ENCODE measurements at regions not wholly inside any gene's neighbourhood (a gene's known extent, or its start where the extent isn't known, plus 50 kb on each side); places are given as distances from the start of the nearest gene placed in this dataset.

DNA sequence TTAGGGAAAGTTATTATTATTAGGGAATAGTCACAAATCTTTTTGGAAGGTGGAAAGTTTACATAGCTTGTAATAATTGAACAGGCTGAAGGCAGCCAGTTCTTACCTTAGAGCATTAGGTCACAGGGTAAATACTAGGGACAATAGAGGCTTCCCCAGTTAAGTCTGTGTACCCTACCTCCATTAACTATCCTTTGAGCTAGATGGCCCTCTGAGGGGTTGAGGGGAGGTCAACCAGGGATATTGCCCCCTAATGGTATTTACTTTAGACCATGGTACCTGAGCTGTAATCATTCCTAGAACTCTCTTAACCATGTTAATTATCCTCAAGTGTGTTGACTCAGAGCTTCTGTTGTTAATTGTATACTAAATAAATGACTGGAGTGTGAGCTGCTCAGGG is 120.5 kb upstream of the SCN7A start:
- DNase-seq, result no peak
- peaks cover 5% of the 10 kb centered on the region for H3K9me3 ChIP-seq
- H3K36me3 ChIP-seq, result no peaks in the 10 kb centered on the region
- no peaks in the 10 kb centered on the region for H3K27me3 ChIP-seq
- no peak overlapping the region for H3K4me3 ChIP-seq

- Histone ChIP-seq H3K4me3 (no peak overlapping the region), H3K27me3 (no peaks in the 10 kb centered on the region), H3K36me3 (no peaks in the 10 kb centered on the region), H3K9me3 (peaks cover 5% of the 10 kb centered on the region)
- no peak for DNase-seq
Observed at GRCh38 chr2:166614029-166614428, 120.0 kb upstream of the SCN7A start.

DNA sequence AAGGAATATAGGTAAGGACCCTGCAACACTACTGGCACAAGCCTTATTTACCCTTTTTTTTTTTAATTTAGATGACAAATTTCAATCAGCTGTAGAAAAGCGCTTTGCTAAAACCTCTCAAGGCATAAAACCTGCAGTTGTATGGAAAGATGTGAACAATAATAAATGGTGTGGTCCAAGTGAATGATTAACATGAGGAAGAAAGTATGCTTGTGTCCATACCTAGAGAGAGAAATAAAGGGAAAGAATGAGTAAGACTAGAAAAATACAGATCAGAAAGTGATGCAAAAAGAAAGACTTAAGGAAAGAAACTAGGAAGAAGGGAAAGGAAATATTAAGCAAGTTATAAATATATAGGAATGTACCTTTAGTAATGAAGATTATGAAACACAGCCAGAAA is 119.2 kb upstream of the SCN7A start:
- DNase-seq, result no peak
- Histone ChIP-seq H3K36me3 (no peaks in the 10 kb centered on the region), H3K9me3 (peaks cover 5% of the 10 kb centered on the region), H3K4me3 (no peak overlapping the region), H3K27me3 (no peaks in the 10 kb centered on the region)

GRCh38 chr2:166612214-166612613 is 118.2 kb upstream of the SCN7A start:
- Histone ChIP-seq H3K4me3 (no peak overlapping the region), H3K27me3 (no peaks in the 10 kb centered on the region), H3K9me3 (peaks cover 3% of the 10 kb centered on the region), H3K36me3 (no peaks in the 10 kb centered on the region)
- DNase-seq, result no peak

DNA sequence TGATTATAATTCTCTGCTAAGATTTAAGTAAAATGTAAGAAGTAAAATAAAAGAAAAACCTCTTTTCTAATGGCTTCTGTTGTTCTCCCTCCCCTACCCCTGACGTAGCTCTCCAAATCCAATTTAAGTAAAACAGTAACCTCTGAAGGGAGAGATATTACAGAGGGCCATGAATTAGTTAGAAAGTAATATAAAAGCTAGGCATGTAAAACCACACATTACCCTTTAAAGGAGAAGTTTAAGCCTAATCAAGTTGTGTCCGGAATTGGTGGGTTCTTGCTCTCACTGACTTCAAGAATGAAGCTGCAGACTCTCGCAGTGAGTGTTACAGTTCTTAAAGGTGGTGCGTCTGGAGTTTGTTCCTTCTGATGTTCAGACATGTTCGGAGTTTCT is 116.9 kb upstream of the SCN7A start:
- H3K4me3 ChIP-seq, result no peak overlapping the region; the same call in 1 of the 2 replicates
- DNase-seq, result no peak
- H3K9me3 ChIP-seq, result no peaks in the 10 kb centered on the region; the same call in 1 of the 2 replicates
- H3K27me3 ChIP-seq, result no peaks in the 10 kb centered on the region
- no peaks in the 10 kb centered on the region for H3K36me3 ChIP-seq

GRCh38 chr2:166610180-166610912 is 116.3 kb upstream of the SCN7A start:
- no peaks in the 10 kb centered on the region for H3K9me3 ChIP-seq
- peak overlapping the region; percentile 14 for H3K4me3 ChIP-seq
- no peaks in the 10 kb centered on the region for H3K27me3 ChIP-seq
- no peaks in the 10 kb centered on the region for H3K36me3 ChIP-seq
- peak; percentile 82 for DNase-seq

GRCh38 chr2:166609183-166609959 is 115.3 kb upstream of the SCN7A start:
- Histone ChIP-seq H3K4me3 (no peak overlapping the region), H3K9me3 (no peaks in the 10 kb centered on the region), H3K36me3 (no peaks in the 10 kb centered on the region), H3K27me3 (no peaks in the 10 kb centered on the region)
- no peak for DNase-seq

DNA sequence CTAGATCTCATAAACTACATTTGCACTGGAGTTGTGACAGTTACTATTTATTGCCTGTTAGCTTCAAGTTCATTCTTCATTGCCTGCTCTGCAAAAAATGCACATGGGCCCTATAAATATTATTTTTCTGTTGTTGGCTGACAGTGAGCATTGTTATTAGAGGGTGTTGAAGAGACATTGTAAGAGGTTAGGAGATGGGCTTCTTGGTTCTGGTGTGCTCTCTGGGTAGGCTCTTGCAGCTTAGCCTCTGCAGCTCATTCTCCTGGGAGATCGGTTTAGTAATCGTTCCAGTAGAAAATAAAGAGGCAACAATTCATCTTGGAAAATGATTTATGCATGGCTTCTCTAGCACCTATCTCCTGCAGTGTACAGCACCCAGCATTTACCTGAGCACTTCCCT is 113.8 kb upstream of the SCN7A start:
- Histone ChIP-seq H3K4me3 (no peak overlapping the region), H3K36me3 (no peaks in the 10 kb centered on the region), H3K9me3 (no peaks in the 10 kb centered on the region), H3K27me3 (no peaks in the 10 kb centered on the region)
- DNase-seq, result no peak

DNA sequence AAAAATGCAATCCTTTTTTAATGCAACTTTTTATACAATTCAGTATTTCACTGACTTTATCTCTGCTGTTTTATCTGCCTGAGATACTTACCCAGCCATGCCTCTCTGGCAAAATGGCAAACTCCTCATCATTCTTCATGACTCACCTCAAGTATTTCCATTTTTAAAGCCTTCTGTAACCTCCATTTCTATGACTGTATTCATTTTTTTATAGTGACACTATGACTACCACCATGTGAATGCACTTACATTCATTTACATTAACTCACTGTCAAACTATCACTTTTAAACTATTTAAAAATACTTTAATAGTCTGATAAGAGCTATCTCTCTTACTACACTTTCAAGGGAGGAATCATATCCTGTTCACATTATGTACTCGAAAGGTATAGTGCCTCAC is 99.4 kb upstream of the SCN7A start:
- Histone ChIP-seq H3K27me3 (no peaks in the 10 kb centered on the region), H3K36me3 (no peaks in the 10 kb centered on the region), H3K9me3 (peaks cover 10% of the 10 kb centered on the region), H3K4me3 (no peak overlapping the region)
- peak; percentile 54 for DNase-seq

DNA sequence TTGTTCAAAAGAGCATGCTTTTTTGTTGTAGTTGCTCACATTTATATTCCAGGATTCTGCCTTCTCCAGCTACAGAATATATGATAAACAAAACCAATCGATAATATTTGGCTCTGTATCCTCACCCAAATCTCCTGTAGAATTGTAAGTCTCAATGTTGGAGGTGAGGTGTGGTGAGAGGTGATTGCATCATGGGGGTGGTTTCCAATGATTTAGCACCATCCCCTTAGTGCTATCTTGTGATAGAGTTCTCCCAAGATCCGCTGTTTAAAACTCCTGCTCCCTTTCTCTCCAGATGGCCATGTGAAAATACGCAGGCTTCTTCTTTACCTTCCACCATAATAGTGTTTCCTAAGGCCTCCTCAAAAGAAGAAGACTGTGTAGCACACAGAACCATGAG is 98.7 kb upstream of the SCN7A start:
- Histone ChIP-seq H3K27me3 (no peaks in the 10 kb centered on the region), H3K9me3 (peaks cover 10% of the 10 kb centered on the region), H3K36me3 (no peaks in the 10 kb centered on the region), H3K4me3 (no peak overlapping the region)
- no peak for DNase-seq

- no peaks in the 10 kb centered on the region for H3K27me3 ChIP-seq
- no peak for DNase-seq
- no peak overlapping the region for H3K4me3 ChIP-seq
- H3K9me3 ChIP-seq, result peaks cover 5% of the 10 kb centered on the region
- H3K36me3 ChIP-seq, result no peaks in the 10 kb centered on the region
Observed at GRCh38 chr2:166591226-166591625, 97.2 kb upstream of the SCN7A start.

GRCh38 chr2:166573391-166573790 is 79.3 kb upstream of the SCN7A start:
- H3K9me3 ChIP-seq, result no peaks in the 10 kb centered on the region
- DNase-seq, result peak; percentile 44

DNA sequence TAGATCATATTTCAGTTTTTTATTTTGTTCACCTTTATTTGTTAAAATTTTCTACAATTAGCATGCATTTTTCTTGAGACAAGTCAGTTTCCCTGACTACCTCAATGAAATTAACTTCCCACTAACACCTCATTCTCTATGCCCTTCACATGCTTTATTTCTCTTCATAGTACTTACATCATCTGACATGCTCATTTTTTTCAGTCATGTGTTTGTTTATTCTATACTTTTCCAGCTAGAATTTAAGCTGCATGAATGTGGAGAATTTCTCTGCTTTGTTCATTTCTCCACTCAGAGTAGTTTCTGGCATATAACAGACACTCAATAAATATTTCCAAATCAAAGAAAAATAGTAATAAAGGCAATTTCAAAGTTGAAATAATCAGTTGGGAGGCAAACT is 78.9 kb upstream of the SCN7A start:
- no peaks in the 10 kb centered on the region for H3K36me3 ChIP-seq
- H3K4me3 ChIP-seq, result no peak overlapping the region
- H3K9me3 ChIP-seq, result no peaks in the 10 kb centered on the region
- no peaks in the 10 kb centered on the region for H3K27me3 ChIP-seq
- DNase-seq, result no peak

More at GRCh38 chr2:166573391-166573790, 79.3 kb upstream of the SCN7A start:
- H3K27me3 ChIP-seq, result no peaks in the 10 kb centered on the region
- no peaks in the 10 kb centered on the region for H3K36me3 ChIP-seq
- H3K4me3 ChIP-seq, result no peak overlapping the region

GRCh38 chr2:166568409-166568808 is 74.4 kb upstream of the SCN7A start:
- no peak overlapping the region for H3K4me3 ChIP-seq
- H3K27me3 ChIP-seq, result no peaks in the 10 kb centered on the region
- no peak for DNase-seq
- no peaks in the 10 kb centered on the region for H3K36me3 ChIP-seq
- no peaks in the 10 kb centered on the region for H3K9me3 ChIP-seq

GRCh38 chr2:166565501-166565900 is 71.5 kb upstream of the SCN7A start:
- Histone ChIP-seq H3K9me3 (no peaks in the 10 kb centered on the region), H3K36me3 (no peaks in the 10 kb centered on the region), H3K4me3 (no peak overlapping the region), H3K27me3 (no peaks in the 10 kb centered on the region)
- no peak for DNase-seq

- H3K4me3 ChIP-seq, result no peak overlapping the region
- no peaks in the 10 kb centered on the region for H3K27me3 ChIP-seq
- no peaks in the 10 kb centered on the region for H3K36me3 ChIP-seq
- no peak for DNase-seq
- no peaks in the 10 kb centered on the region for H3K9me3 ChIP-seq
Observed at GRCh38 chr2:166563894-166564293, 69.8 kb upstream of the SCN7A start.

GRCh38 chr2:166560022-166560421 is 66.0 kb upstream of the SCN7A start:
- Histone ChIP-seq H3K4me3 (no peak overlapping the region), H3K27me3 (no peaks in the 10 kb centered on the region), H3K36me3 (no peaks in the 10 kb centered on the region), H3K9me3 (no peaks in the 10 kb centered on the region)
- no peak for DNase-seq

DNA sequence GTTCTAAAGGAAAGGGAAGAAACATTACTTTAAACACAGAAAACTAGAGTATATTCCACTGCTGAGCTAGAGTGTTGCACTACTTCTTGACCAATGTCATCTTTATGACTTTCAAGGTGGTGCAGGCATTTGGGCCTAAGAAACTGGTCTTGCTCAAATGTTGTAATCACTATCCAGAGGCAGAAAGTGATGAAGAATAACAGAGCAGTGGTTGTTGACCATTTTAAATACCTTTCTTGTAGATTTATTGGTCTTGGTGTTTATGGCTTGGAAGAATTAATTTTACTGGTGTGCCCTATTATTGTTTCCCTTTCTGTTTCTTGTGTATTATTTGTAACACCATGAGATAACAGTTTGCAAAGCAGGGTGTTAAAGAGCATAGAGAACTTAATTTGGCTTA is 56.9 kb upstream of the SCN7A start:
- Histone ChIP-seq H3K4me3 (no peak overlapping the region), H3K36me3 (no peaks in the 10 kb centered on the region), H3K27me3 (no peaks in the 10 kb centered on the region), H3K9me3 (no peaks in the 10 kb centered on the region)
- DNase-seq, result no peak

Data from MG63 (cell line).